ENCODE measurements at regions not wholly inside any gene's neighbourhood (a gene's known extent, or its start where the extent isn't known, plus 50 kb on each side); places are given as distances from the start of the nearest gene placed in this dataset.

- TF ChIP-seq CTCF (IDR thresholded peaks at IDR 0.05): no peak
- ATAC-seq: no peak
- no peaks in the 10 kb centered on the region for H3K9me3 ChIP-seq
- no peak overlapping the region for H3K4me3 ChIP-seq
- H3K36me3 ChIP-seq: no peaks in the 10 kb centered on the region
- DNase-seq: no peak
- no peaks in the 10 kb centered on the region for H3K4me1 ChIP-seq
- H3K27ac ChIP-seq: no peak overlapping the region
- intact Hi-C loops (cut with DNase I): no loop called here
- no peaks in the 10 kb centered on the region for H3K27me3 ChIP-seq
These were observed 141.3 kb downstream of the EPC1 start for GRCh38 chr10:32205670-32206069.

- no peak for TF ChIP-seq CTCF (IDR thresholded peaks at IDR 0.05)
- H3K4me3 ChIP-seq: no peak overlapping the region
- no peaks in the 10 kb centered on the region for H3K9me3 ChIP-seq
- intact Hi-C loops (cut with DNase I): no loop called here
- peaks cover 0 to 5% of the 10 kb centered on the region in 2 donors for H3K4me1 ChIP-seq
- no peak overlapping the region for H3K27ac ChIP-seq
- H3K36me3 ChIP-seq: no peaks in the 10 kb centered on the region
- DNase-seq (no peak), ATAC-seq (no peak)
- H3K27me3 ChIP-seq: no peaks in the 10 kb centered on the region
These were observed 142.4 kb downstream of the EPC1 start for GRCh38 chr10:32204606-32205005.

GRCh38 chr10:32199714-32200394, 143.6 kb upstream of the KIF5B start:
- TF ChIP-seq CTCF (IDR thresholded peaks at IDR 0.05): no peak
- peak; percentile 44 for ATAC-seq
- H3K4me1 ChIP-seq: peaks cover 0 to 8% of the 10 kb centered on the region in 2 donors

GRCh38 chr10:32197423-32197822, 141.2 kb upstream of the KIF5B start:
- ATAC-seq: no peak
- no peak overlapping the region for H3K27ac ChIP-seq
- H3K4me3 ChIP-seq: no peak overlapping the region
- H3K27me3 ChIP-seq: no peaks in the 10 kb centered on the region
- no peaks in the 10 kb centered on the region for H3K9me3 ChIP-seq
- H3K4me1 ChIP-seq: peaks cover 0 to 8% of the 10 kb centered on the region in 2 donors
- no peak for DNase-seq
- intact Hi-C loops (cut with DNase I): no loop called here
- TF ChIP-seq CTCF (IDR thresholded peaks at IDR 0.05): no peak
- H3K36me3 ChIP-seq: no peaks in the 10 kb centered on the region

More at GRCh38 chr10:32199714-32200394, 143.6 kb upstream of the KIF5B start:
- Histone ChIP-seq H3K27ac (no peak overlapping the region), H3K9me3 (no peaks in the 10 kb centered on the region), H3K36me3 (no peaks in the 10 kb centered on the region), H3K4me3 (no peak overlapping the region), H3K27me3 (no peaks in the 10 kb centered on the region)
- intact Hi-C loops (cut with DNase I): no loop called here
- peak in 2 of 4 donors; percentile 10 to 50 for DNase-seq

GRCh38 chr10:32190890-32191491, 134.8 kb upstream of the KIF5B start:
- intact Hi-C loops (cut with DNase I): no loop called here
- Histone ChIP-seq H3K27me3 (no peaks in the 10 kb centered on the region), H3K36me3 (no peaks in the 10 kb centered on the region), H3K4me1 (peaks cover 0 to 11% of the 10 kb centered on the region in 2 donors), H3K27ac (no peak overlapping the region), H3K4me3 (no peak overlapping the region), H3K9me3 (no peaks in the 10 kb centered on the region)
- DNase-seq (peak in 1 of 4 donors; percentile 54), ATAC-seq (peak; percentile 77)
- TF ChIP-seq CTCF (IDR thresholded peaks at IDR 0.05): peak; percentile 55 to 75

Data from left lung (tissue), 4 donors.